Testis (tissue), 2 donors: ENCODE measurements at regions not wholly inside any gene's neighbourhood (a gene's known extent, or its start where the extent isn't known, plus 50 kb on each side); places are given as distances from the start of the nearest gene placed in this dataset.

Experiments used
- CTCF ChIP-seq, 3 experiments: fragments of 450-650 bp in 2 of 3; fragments of 200-600 bp in 1 of 3; sonication (generic) in 1 of 3; IDR thresholded peaks; one replicate each; pipeline ENCODE4 v1.5.1; 2016 to 2019; ENCODE audit warnings: antibody characterized with exemption in 3 of 3, mild to moderate bottlenecking in 2 of 3, moderate library complexity in 1 of 3
- POLR2A ChIP-seq: fragments of 450-650 bp; IDR thresholded peaks from one replicate; pipeline ENCODE4 v1.6.1; 2017; ENCODE audit warnings: antibody characterized with exemption, mild to moderate bottlenecking, moderate library complexity

GRCh38 chr5:57683036-57683630, 200.5 kb upstream of the ACTBL2 start:
- TF ChIP-seq CTCF (IDR thresholded peaks at IDR 0.05) (no peak), POLR2A (no peak)
